Karpas-422 (cell line): ENCODE measurements at regions not wholly inside any gene's neighbourhood (a gene's known extent, or its start where the extent isn't known, plus 50 kb on each side); places are given as distances from the start of the nearest gene placed in this dataset.

Source experiments
- DNase-seq: peaks from one replicate; pipeline ENCODE4 v3.0.0-alpha.2; 2015
- H2AFZ ChIP-seq: fragments of 200-600 bp; sonication (generic); 2 replicates; pipeline ENCODE4 v1.6.1; 2014; ENCODE audit warnings: antibody characterized with exemption, low read length, mixed read lengths
- H3K27ac ChIP-seq: fragments of 200-600 bp; sonication (generic); 2 replicates; pipeline ENCODE4 v1.5.1; 2014; ENCODE audit warnings: mild to moderate bottlenecking, low read length, moderate library complexity
- H3K27me3 ChIP-seq: fragments of 200-600 bp; sonication (generic); 2 replicates; pipeline ENCODE4 v1.6.1; 2014; ENCODE audit warnings: low read length, mixed read lengths
- H3K36me3 ChIP-seq: fragments of 200-600 bp; sonication (generic); 2 replicates; pipeline ENCODE4 v1.6.1; 2014; ENCODE audit warnings: low read length, mixed read lengths; ENCODE audit not compliant: insufficient read depth
- H3K4me1 ChIP-seq: fragments of 200-600 bp; sonication (generic); 2 replicates; pipeline ENCODE4 v1.6.1; 2014; ENCODE audit warnings: mild to moderate bottlenecking, low read length, mixed read lengths
- H3K4me2 ChIP-seq: fragments of 200-600 bp; sonication (generic); 2 replicates; pipeline ENCODE4 v1.6.1; 2014; ENCODE audit warnings: low read length, low read depth, mild to moderate bottlenecking; ENCODE audit not compliant: poor library complexity, severe bottlenecking
- H3K4me3 ChIP-seq: fragments of 200-600 bp; sonication (generic); 2 replicates; pipeline ENCODE4 v1.5.1; 2014; ENCODE audit warnings: mild to moderate bottlenecking, antibody characterized with exemption, low read length, mixed read lengths
- H3K79me2 ChIP-seq: fragments of 200-600 bp; sonication (generic); 2 replicates; pipeline ENCODE4 v1.6.1; 2014; ENCODE audit warnings: mild to moderate bottlenecking, low read length, mixed read lengths
- H3K9ac ChIP-seq: fragments of 200-600 bp; sonication (generic); 2 replicates; pipeline ENCODE4 v1.6.0; 2014; ENCODE audit warnings: low read length
- H3K9me2 ChIP-seq: fragments of 200-600 bp; sonication (generic), shearing (Covaris generic); replicated peaks from 2 replicates; pipeline ENCODE4 v1.6.0; 2014; ENCODE audit warnings: mild to moderate bottlenecking, low read length, moderate library complexity; ENCODE audit not compliant: insufficient read depth
- H3K9me3 ChIP-seq: fragments of 300-700, 200-600 bp; sonication (generic); 2 replicates; pipeline ENCODE4 v1.6.1; 2014; ENCODE audit warnings: low read length, mixed read lengths
- H4K20me1 ChIP-seq: fragments of 200-600 bp; sonication (generic); 2 replicates; pipeline ENCODE4 v1.6.1; 2014; ENCODE audit warnings: mild to moderate bottlenecking, antibody characterized with exemption, low read length, low read depth; ENCODE audit not compliant: insufficient read depth

- H3K36me3 ChIP-seq = no peaks in the 10 kb centered on the region
- no peaks in the 10 kb centered on the region for H4K20me1 ChIP-seq
- H3K9ac ChIP-seq = no peak overlapping the region
- no peak overlapping the region for H2AFZ ChIP-seq
- H3K4me2 ChIP-seq = no peak overlapping the region
- no peaks in the 10 kb centered on the region for H3K27me3 ChIP-seq
- no peak overlapping the region for H3K4me3 ChIP-seq
- no peaks in the 10 kb centered on the region for H3K4me1 ChIP-seq
- H3K27ac ChIP-seq = no peak overlapping the region
- peaks cover 5% of the 10 kb centered on the region; the same call in 1 of the 2 replicates for H3K9me3 ChIP-seq
- H3K79me2 ChIP-seq = no peaks in the 10 kb centered on the region
- DNase-seq = no peak
- H3K9me2 ChIP-seq = no peaks in the 10 kb centered on the region
Measured at GRCh38 chr2:150320608-150321007, 166.9 kb downstream of the RND3 start.

- Histone ChIP-seq H3K9ac (no peak overlapping the region), H3K79me2 (no peaks in the 10 kb centered on the region), H3K4me2 (no peak overlapping the region), H3K9me2 (no peaks in the 10 kb centered on the region), H3K4me3 (no peak overlapping the region), H4K20me1 (no peaks in the 10 kb centered on the region), H3K27me3 (no peaks in the 10 kb centered on the region), H3K27ac (no peak overlapping the region), H2AFZ (no peak overlapping the region), H3K36me3 (no peaks in the 10 kb centered on the region), H3K9me3 (no peaks in the 10 kb centered on the region), H3K4me1 (no peaks in the 10 kb centered on the region)
- no peak for DNase-seq
Measured at GRCh38 chr2:150319658-150320555, 167.6 kb downstream of the RND3 start.

GRCh38 chr2:150319085-150319484 lies 168.4 kb downstream of the RND3 start:
- Histone ChIP-seq H3K4me2 (no peak overlapping the region), H3K4me3 (no peak overlapping the region), H3K9ac (no peak overlapping the region)

GRCh38 chr2:150312271-150312670 lies 175.2 kb downstream of the RND3 start:
- Histone ChIP-seq H3K9me2 (no peaks in the 10 kb centered on the region), H3K4me3 (no peak overlapping the region), H3K9me3 (0 out of 2 replicates have a peak, but pooled peaks cover 4% of the 10 kb centered on the region), H3K4me1 (no peaks in the 10 kb centered on the region), H3K9ac (no peak overlapping the region), H3K27me3 (no peaks in the 10 kb centered on the region), H3K36me3 (no peaks in the 10 kb centered on the region), H4K20me1 (no peaks in the 10 kb centered on the region), H3K4me2 (no peak overlapping the region), H2AFZ (no peak overlapping the region), H3K79me2 (no peaks in the 10 kb centered on the region), H3K27ac (no peak overlapping the region)
- no peak for DNase-seq

More at GRCh38 chr2:150319085-150319484, 168.4 kb downstream of the RND3 start:
- DNase-seq = no peak
- Histone ChIP-seq H3K27ac (no peak overlapping the region), H2AFZ (no peak overlapping the region), H4K20me1 (no peaks in the 10 kb centered on the region), H3K9me2 (no peaks in the 10 kb centered on the region), H3K27me3 (no peaks in the 10 kb centered on the region), H3K9me3 (no peaks in the 10 kb centered on the region), H3K4me1 (no peaks in the 10 kb centered on the region), H3K79me2 (no peaks in the 10 kb centered on the region), H3K36me3 (no peaks in the 10 kb centered on the region)

- H3K4me2 ChIP-seq = no peak overlapping the region
Measured at GRCh38 chr2:150309311-150310080, 178.0 kb downstream of the RND3 start.

GRCh38 chr2:150307258-150307657 lies 180.2 kb downstream of the RND3 start:
- no peak overlapping the region for H3K4me3 ChIP-seq
- no peak overlapping the region for H3K9ac ChIP-seq

More at GRCh38 chr2:150309311-150310080, 178.0 kb downstream of the RND3 start:
- H3K9me2 ChIP-seq = no peaks in the 10 kb centered on the region
- no peaks in the 10 kb centered on the region for H3K27me3 ChIP-seq
- no peak overlapping the region for H3K4me3 ChIP-seq
- H3K4me1 ChIP-seq = no peaks in the 10 kb centered on the region
- DNase-seq = no peak
- H3K36me3 ChIP-seq = no peaks in the 10 kb centered on the region
- H3K9ac ChIP-seq = no peak overlapping the region
- no peaks in the 10 kb centered on the region for H4K20me1 ChIP-seq
- peaks cover 13% of the 10 kb centered on the region; the same call in 1 of the 2 replicates for H3K9me3 ChIP-seq
- H3K79me2 ChIP-seq = no peaks in the 10 kb centered on the region
- no peak overlapping the region for H3K27ac ChIP-seq
- H2AFZ ChIP-seq = no peak overlapping the region

GRCh38 chr2:150303281-150303680 lies 184.2 kb downstream of the RND3 start:
- Histone ChIP-seq H3K79me2 (no peaks in the 10 kb centered on the region), H2AFZ (no peak overlapping the region), H3K4me3 (no peak overlapping the region), H3K9ac (no peak overlapping the region), H3K4me1 (no peaks in the 10 kb centered on the region), H3K9me3 (peaks cover 17% of the 10 kb centered on the region; the same call in 1 of the 2 replicates), H4K20me1 (no peaks in the 10 kb centered on the region), H3K27ac (no peak overlapping the region), H3K9me2 (no peaks in the 10 kb centered on the region), H3K4me2 (no peak overlapping the region), H3K27me3 (no peaks in the 10 kb centered on the region), H3K36me3 (no peaks in the 10 kb centered on the region)
- DNase-seq = no peak

More at GRCh38 chr2:150307258-150307657, 180.2 kb downstream of the RND3 start:
- Histone ChIP-seq H3K4me2 (no peak overlapping the region), H2AFZ (no peak overlapping the region), H3K27ac (no peak overlapping the region), H3K27me3 (no peaks in the 10 kb centered on the region), H3K9me2 (no peaks in the 10 kb centered on the region), H3K4me1 (no peaks in the 10 kb centered on the region), H3K9me3 (peaks cover 20% of the 10 kb centered on the region; the same call in 1 of the 2 replicates), H4K20me1 (no peaks in the 10 kb centered on the region), H3K79me2 (no peaks in the 10 kb centered on the region), H3K36me3 (no peaks in the 10 kb centered on the region)
- no peak for DNase-seq
